Head of caudate nucleus (tissue), 42 donors: ENCODE measurements at regions not wholly inside any gene's neighbourhood (a gene's known extent, or its start where the extent isn't known, plus 50 kb on each side); places are given as distances from the start of the nearest gene placed in this dataset.
"Not testable (repeated sequence)": the region's sequence is repeated elsewhere in the genome, so short reads cannot be mapped to it uniquely, and the experiment has no call there.

ENCODE experiments used
- DNase-seq, 42 donors: peaks; one replicate each; pipeline versions ENCODE4 v3.0.0 to v3.0.0-alpha.2; 2020 to 2021; ENCODE audit warnings: mixed read lengths in 7 of 42
- intact Hi-C: fragments of 100-400 bp; cut with DNase I; formaldehyde crosslinking; loops from one replicate; pipeline ENCODE4 v1.15.0; 2022

DNA sequence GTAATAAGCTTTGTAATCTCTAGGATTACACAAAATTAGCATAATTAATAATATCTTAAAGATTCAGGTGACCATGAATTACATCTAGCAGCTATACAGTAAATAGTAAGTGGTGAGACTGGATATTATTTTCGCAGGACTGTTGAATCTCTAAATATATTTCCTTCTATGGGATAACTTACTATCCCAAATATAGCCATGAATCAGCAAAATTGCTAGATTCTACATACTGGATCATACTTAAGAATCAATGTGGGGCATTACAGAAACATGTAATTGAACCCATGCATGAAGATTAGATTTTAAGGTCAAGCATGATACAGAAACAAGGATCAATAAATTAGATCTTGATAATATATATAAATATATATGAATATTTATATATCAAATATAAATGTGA lies 1203.4 kb downstream of the BRINP3 start:
- intact Hi-C loops = no loop called here
- DNase-seq = no peak

DNA sequence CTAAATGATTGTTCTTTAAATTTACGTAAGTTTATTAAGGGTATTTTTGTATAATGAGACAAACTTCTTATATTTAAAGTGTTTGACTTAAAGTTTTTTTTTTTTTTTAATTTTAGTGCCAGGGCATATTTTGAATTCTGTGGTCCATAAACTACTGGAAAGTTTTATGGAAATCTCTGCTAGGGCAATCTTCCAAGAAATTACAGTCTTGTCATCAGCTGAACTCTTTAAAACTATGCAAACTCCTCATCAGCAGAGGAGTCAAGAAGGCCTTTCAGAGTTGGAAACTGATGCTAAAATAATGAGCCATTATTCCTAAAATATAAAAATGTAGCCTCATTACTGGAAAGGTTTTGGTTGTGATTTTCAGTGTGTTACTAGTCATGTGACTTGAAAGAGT lies 1201.9 kb downstream of the BRINP3 start:
- intact Hi-C loops = no loop called here

DNA sequence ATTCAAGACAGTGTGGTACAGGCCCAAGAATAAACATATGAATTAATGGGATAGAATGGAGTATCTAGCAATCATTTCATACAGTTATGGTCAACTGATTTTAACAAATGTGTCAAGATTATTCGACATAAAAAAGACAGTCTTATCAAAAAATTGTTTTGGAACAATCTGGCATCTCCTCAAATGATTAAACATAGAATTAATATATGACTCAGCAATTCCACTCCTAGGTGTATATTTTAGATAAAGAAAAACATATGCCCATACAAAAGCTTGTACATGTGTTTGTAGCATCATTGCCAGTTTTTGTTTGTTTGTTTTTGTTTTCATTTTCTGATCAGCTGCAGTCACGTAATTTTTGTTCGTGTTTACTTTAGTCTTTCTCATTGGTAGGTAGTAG lies 1188.3 kb downstream of the BRINP3 start:
- no peak for DNase-seq
- intact Hi-C loops = no loop called here

More for the DNA sequence above, 1201.9 kb downstream of the BRINP3 start:
- DNase-seq = no peak

DNA sequence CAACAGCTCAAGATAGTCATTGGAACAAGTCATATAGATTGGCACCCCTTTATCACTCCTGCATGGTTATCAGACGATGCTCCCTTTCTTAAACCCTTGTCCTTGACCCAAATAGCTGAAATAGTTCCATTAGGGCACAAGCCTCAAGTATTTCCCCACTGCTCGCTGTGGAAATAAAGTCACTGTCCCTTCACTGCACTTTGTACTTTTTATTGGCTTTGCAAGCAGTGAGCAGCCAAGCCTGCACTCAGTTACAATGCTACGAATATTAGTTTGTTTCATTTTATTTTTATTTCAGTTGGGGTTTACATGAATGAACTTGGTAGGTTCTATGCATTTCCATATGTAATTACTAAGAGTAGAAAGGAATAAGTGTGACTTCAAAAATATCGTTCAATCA lies 1176.4 kb downstream of the BRINP3 start:
- intact Hi-C loops = no loop called here
- no peak for DNase-seq

DNA sequence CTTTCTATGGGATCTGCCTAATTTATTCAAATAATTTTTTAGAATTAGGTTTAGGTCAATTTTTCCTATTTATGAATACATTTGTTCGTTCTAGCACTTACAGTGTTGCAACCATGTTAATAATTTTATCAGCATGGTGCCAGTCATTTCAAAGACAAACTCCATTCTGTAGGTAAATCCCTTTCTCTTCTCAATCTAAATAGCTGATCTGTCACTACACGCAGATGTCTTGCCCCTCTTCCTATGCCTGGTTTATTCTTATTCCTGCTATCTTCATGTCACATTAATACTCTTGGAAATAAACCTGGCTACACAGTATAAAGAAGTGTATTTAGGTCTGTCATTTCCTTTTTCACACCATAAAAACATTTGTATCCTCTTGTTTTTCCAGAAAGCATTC lies 1172.4 kb downstream of the BRINP3 start:
- no peak for DNase-seq
- intact Hi-C loops = no loop called here

DNA sequence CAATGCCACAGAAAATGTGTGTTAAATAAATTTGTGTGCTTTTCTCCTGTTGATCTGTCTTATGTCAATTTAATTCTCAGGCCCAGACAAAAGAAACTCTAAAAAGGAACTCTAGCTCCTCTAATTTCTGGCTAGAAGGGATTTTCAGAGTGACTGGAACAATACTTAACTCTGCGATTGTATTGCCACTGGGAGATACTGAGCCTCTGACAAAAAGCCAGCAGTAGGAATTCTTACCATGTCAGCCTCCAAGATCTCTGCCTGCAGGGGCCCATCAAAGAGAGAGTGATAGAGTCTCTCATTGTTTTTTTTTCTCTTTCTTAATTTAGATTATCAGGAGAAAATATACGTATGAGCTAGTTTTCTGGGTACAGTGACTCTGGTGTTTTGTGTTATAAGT lies 1165.7 kb downstream of the BRINP3 start:
- intact Hi-C loops = no loop called here
- DNase-seq = no peak

DNA sequence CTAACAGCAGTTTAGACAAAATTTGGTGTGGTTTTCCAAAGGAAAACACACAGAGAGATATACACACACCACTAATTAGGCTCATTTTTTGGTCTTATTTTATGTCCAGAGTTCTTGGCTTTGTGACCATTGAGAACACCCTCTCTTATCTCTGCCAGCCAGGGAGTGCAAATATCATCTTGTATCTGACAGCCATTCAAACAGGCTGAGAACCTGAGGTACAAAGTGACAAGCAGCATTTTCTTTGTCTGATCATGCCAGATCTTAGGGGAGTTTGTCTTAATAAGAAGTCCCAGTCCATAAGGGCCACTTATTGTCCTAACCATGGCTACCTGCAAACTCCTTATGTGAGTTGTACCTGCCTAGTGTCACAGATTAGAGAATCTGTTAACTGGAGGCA lies 1165.2 kb downstream of the BRINP3 start:
- intact Hi-C loops = no loop called here
- no peak for DNase-seq

DNA sequence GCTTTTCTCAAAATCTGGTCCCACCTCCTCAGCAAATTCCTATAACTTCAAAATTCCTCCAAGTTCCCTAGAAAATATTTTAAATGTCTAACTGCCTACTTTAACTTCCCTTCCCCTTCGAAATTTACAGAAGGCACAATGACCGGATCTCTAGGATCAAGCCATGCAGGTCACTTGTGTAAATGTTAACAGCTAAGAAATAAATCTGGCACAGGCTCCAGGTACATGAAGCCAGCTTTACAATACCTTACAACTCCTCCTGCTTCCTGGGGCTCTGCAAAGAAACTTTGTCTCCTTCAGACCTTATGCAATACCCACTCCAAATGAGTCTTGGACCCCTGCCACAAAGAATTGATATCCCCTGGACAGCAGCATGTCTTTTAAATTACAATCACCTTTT lies 1164.2 kb downstream of the BRINP3 start:
- DNase-seq = no peak
- intact Hi-C loops = no loop called here

DNA sequence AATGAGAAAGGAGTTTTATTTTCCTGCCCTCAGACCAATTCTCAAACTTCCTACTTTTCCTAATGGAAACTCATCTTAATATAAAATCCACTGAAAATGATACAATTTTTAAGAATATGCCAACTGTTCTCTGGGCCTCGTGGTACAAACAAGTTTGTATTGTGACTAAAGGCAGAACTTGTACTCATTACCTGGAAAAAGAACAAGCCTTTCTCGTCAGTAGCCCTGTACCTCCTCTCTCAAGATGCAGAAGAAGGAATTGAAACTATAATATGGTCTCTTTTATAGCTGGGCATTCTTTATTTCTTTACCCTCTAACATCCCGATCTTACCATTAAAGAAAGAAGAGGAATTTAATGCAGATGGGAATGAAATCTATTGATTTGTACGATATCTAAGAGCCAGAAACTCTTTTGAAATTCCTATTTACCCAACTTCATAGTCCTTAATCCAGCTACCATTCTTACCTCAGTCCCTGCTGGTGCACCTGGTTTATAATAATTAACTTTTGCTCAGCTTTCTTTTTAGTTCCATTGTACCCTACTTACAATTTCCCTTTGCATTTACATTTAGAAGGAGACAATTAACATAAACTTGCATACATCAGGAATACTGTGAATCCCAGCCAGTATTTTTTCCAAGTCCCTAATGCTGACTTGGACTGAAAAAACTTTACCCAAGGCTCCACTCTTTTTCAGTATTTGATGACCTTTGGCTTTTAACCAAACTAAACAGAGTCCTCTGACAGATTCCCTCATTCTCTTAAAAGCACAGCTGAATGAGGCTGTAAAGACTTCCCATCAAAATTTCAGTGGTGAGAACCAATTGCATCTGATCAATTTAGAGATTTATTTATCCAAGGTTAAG lies 1162.4 kb downstream of the BRINP3 start:
- DNase-seq = no peak
- intact Hi-C loops = no loop called here

DNA sequence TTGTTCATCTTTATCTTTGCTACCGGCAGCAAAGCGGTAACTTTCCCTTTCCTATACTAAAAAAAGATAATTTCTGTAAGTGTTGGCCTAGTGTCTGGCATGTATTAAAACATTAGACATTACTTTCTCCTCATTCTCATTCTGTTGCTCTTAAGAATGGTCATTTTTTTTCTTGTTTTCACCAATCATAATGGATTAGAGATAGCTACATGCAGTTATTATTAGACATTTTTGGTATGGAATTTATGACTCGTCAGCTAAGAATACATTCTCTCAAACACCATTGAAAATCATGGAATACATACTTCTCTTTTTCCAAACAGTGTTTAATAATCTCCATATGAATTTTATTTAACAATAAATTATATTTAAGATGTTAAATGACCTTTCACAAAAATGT lies 1154.6 kb downstream of the BRINP3 start:
- intact Hi-C loops = no loop called here
- DNase-seq = no peak

DNA sequence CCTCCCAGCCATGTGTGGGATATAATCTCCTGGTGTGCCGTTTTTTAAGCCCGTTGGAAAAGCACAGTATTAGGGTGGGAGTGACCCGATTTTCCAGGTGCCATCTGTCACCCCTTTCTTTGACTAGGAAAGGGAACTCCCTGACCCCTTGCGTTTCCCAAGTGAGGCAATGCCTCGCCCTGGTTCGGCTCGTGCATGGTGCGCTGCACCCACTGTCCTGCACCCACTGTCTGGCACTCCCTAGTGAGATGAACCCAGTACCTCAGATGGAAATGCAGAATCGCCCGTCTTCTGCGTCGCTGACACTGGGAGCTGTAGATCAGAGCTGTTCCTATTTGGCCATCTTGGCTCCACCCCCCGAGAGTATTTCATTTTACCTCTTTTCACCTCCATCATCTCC lies 1146.6 kb downstream of the BRINP3 start:
- DNase-seq, intact Hi-C loops: not testable (repeated sequence)

DNA sequence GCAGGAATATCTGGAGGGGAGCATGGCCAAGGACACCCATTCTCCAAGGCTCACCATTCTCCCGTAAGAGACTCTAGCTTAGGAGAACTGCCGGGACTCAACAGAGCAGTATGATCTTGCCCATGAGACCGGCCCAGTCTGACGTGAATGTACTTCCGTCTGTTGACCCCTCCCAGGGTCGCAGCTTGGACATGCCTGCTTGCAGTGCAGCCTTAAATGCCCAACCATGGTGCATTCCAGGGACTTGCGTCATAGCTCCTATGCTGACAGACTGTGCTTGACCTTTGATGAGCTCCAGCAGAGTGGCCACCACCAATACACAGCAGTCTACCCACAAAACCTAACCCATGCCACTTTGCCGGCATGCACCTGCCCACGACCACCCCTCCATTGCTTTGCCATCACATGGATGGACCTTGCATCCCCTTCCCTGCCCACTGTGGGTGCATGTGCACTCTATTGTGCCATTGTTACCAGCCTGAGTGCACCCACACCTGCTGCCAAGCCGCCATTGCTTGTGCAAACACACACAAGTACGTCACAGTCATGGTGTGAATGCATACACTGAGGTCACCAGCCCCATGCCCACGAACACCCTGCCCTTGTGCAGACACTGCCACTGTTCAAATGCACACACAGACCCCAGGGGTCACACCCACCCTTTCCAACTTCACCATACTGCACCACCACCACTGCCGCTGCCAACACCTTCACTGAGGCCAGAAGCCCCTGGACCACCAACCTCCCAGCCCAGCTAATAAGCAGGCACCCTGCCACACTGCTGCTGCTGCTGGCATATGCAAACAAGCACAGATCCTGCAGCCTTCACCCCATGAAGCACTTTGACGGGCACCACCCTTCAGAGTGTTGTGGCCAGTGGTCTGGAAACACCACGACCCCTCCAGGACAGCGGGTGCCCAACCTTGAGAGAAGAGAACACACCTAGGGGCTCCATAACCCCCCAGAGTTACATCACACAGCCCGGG lies 1141.3 kb downstream of the BRINP3 start:
- intact Hi-C loops = no loop called here
- no peak for DNase-seq

DNA sequence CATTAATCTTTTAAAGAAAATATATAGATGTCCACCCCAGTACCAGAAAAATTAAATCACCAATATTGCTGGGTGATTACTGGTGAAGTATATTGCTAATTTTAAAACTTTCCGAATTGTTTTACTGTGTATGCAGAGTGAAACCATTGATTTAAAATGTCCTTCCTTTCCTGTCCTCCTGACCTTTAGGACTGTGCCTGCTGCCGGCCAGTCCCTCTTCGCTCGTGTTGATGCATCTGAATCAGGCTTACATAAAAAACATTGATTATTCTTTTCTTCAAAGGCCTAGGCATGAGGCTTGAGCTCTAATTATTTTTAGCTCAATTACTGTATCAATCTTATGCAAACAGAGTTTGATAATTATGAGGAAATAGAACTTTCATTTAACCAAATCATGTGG lies 1128.1 kb downstream of the BRINP3 start:
- intact Hi-C loops = no loop called here
- DNase-seq = no peak

DNA sequence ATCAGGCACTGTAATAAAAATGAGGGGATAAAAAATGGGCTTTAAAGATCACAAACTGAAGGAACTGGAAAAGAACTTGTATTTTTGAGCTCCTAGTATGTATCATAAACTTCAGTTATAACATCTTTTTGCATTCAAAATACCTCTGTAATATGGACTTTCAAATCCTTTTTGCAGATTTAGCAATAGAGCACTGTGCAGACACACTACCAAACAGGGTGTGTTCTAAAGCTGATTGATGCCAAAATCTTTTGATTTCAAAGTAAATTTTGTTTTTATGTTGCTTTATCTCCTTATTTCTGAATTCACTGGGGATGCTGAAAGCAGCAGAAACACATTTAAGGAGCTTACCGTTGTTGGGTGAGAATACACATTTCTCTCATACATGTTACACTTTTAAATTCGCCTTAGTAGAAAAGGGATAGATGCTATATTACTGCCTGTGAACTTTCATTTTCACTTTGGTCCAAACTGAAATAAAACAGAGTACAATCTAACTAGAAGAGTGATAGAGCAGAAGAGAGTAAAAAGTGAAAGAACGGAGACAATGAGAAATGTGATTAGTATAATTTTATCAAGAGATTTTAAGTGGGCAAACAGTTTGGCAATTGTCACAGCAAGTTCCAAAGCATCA lies 1126.6 kb downstream of the BRINP3 start:
- no peak for DNase-seq
- intact Hi-C loops = no loop called here

DNA sequence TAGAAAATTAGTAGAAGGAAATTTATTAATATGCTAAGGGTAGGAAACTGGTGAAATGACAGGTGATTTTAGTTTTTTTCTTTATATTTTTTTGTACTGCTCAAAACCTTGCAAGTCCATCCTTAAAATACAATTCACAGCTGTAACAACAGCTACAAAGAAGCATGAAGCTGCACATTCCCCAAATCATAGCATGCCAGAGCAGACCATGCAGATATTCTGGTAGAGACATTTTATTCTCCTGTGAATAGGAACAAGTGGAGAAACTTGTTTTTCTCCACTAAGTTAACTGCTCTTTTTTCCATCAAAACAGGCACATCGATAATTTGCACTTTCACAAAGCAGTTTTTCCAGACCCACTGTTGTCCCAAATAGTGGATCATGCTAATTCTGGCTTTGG lies 1125.7 kb downstream of the BRINP3 start:
- no peak for DNase-seq
- intact Hi-C loops = no loop called here

DNA sequence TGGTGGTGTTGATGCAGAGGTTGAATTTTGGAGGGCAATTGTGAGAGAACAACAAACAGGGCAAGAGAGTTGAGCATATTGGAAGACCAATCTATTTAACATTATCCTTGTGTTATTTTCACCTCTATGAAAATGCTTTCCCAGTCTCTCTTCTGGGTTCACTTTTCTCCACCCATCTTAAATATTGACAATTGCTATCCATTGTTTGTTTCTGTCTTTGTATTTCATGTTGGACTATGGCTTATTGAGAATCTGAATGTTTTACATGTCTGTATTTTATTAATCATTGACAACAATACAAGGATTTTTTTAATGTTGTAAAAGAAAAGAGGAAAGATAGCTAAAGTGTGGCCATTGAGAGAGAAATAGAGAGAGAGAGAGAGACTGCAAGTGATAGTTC lies 1121.5 kb downstream of the BRINP3 start:
- intact Hi-C loops = no loop called here
- no peak for DNase-seq

DNA sequence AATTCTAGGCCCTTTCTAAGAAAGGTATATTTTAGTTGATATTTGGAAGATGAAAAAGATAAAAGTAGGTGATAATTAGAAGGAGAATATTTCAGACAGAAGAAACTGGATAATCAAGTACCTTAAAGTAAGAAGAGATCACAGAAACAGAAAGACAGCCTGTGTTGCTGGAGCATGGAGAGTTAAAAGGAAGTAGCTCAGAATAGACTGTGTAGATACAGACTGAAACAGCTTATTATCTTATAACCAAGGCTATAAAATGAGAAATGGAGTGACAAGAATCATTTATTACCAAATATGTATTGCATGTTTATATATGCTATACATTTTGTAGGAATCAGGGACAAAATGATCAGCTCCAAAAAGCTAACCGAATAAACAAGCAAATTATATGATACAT lies 1120.3 kb downstream of the BRINP3 start:
- intact Hi-C loops = no loop called here
- no peak for DNase-seq

DNA sequence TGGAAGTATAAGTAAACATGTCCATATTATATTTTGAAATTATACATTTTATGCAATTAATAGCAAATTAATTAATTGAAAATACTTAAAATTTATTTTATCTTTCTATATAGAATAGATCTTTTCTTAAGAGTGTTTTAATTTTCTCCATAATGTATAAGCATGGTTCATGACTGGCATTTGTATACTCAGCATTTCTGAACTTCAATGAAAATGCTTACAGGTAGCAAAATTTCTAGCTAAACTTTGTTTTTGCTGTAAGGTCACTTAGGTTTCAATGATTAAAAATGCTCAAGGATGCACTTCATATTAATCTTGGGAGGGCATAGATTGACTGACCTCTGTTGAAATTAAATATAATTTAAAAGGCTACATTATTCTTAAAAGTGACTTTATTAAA lies 1108.1 kb downstream of the BRINP3 start:
- DNase-seq = no peak
- intact Hi-C loops = no loop called here

DNA sequence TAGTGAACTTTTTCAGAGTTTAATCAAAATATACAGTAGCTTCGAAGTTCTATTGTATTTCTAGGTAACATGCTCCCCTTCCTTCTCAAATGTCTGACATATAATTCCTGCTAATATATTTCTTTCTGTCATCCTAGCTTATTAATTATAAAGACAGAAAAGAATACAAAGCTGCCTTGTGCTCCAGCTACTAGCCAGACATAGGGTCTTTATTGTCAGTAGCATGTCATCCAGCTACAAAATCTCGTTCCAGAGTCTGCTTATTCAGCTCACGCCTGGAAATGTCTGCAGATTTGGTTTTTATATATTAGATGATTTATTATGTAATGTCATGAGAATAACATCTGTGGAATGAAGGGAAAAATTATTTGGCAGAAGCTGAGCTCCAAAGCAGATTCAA lies 1102.8 kb downstream of the BRINP3 start:
- DNase-seq = peak in 1 of 42 donors; percentile 1
- intact Hi-C loops = no loop called here

DNA sequence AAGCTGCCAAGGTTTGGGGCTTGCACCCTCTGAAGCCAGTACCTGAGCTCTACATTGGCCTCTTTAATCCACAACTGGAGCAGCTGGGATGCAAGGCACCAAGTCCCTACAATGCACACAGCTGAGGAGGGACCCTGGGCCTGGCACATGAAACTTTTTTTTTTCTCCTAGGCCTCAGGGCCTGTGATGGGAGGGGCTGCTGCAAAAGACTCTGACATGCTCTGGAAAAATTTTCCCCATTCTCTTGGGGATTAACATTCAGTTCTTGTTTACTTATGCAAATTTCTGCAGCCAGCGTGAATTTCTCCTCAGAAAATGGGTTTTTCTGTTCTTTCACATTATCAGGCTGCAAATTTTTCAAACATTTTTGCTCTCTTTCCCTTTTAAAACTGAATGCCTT lies 1072.2 kb downstream of the BRINP3 start:
- intact Hi-C loops = no loop called here

More for the DNA sequence above, 1072.2 kb downstream of the BRINP3 start:
- no peak for DNase-seq
